ENCODE measurements at regions not wholly inside any gene's neighbourhood (a gene's known extent, or its start where the extent isn't known, plus 50 kb on each side); places are given as distances from the start of the nearest gene placed in this dataset.

DNA sequence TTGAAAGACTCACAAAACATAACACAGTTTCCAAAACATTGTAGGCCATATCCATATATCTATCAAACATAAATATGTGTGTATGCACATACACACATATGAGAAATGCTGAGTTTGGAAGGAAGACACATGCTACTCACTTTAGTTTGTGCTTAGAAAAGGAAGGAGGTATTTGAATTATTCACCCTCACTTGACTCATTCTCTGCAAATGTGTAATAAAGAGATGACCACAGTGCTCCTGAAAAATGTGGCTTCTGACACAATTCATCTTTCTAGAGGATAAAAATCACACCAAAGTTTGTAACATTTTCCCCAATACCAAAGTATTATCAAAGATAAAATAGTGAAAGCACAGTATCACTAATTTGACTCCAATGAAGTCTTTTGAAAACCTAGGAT is 950.1 kb downstream of the FAT4 start:
- no peaks in the 10 kb centered on the region for H3K4me1 ChIP-seq
- no peaks in the 10 kb centered on the region for H3K36me3 ChIP-seq
- intact Hi-C loops (cut with DNase I; ENCODE audit: low total_unique reads), result no loop called here
- TF ChIP-seq, protein P1, sequence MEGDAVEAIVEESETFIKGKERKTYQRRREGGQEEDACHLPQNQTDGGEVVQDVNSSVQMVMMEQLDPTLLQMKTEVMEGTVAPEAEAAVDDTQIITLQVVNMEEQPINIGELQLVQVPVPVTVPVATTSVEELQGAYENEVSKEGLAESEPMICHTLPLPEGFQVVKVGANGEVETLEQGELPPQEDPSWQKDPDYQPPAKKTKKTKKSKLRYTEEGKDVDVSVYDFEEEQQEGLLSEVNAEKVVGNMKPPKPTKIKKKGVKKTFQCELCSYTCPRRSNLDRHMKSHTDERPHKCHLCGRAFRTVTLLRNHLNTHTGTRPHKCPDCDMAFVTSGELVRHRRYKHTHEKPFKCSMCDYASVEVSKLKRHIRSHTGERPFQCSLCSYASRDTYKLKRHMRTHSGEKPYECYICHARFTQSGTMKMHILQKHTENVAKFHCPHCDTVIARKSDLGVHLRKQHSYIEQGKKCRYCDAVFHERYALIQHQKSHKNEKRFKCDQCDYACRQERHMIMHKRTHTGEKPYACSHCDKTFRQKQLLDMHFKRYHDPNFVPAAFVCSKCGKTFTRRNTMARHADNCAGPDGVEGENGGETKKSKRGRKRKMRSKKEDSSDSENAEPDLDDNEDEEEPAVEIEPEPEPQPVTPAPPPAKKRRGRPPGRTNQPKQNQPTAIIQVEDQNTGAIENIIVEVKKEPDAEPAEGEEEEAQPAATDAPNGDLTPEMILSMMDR (IDR thresholded peaks at IDR 0.05), result no peak
- H3K27ac ChIP-seq, result no peak overlapping the region
- H3K4me3 ChIP-seq, result no peak overlapping the region
- DNase-seq, result no peak
- H3K9me3 ChIP-seq, result no peaks in the 10 kb centered on the region
- H3K27me3 ChIP-seq, result no peaks in the 10 kb centered on the region

DNA sequence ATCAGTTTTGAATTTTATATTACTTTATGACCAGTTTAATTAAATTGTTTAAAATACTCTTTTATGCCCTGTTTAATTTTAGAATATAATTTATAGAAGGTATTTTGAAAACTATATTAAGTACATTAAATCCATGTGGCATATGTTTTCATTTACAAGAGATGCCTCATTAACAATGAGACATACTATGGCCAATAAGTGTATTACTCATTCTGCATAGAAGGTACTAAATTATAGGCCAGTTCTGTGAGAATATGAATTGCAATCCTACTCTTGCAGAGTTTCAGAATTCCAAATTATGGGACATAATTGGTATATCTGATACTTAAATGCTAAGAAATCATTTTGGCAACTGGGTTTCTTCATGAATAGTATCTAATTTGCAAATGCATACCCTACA is 951.1 kb downstream of the FAT4 start:
- no peak for DNase-seq
- intact Hi-C loops (cut with DNase I; ENCODE audit: low total_unique reads), result no loop called here
- Histone ChIP-seq H3K9me3 (no peaks in the 10 kb centered on the region), H3K36me3 (no peaks in the 10 kb centered on the region), H3K4me1 (no peaks in the 10 kb centered on the region), H3K4me3 (no peak overlapping the region), H3K27ac (no peak overlapping the region), H3K27me3 (no peaks in the 10 kb centered on the region)
- TF ChIP-seq, protein P1 (IDR thresholded peaks at IDR 0.05), result no peak

DNA sequence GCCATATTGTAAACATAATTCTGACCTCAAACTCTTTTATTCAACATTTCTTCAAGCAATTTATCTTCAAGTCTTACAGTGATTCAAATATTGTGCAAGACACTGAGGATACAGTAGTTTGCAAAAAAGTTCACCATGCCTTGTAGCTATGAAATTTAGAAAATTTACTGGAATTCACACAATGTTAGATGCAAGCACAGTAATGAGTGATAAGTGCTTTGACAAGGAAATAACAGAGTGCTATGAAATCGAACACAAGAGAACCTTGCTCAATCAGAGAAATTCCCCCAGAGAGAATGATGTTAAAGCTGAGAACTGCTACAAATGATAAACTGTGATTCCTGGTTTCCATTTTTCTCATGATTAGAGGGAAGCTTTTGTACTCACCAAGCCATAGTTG is 952.9 kb downstream of the FAT4 start:
- H3K4me1 ChIP-seq, result no peaks in the 10 kb centered on the region
- H3K4me3 ChIP-seq, result no peak overlapping the region
- no peaks in the 10 kb centered on the region for H3K9me3 ChIP-seq
- no peaks in the 10 kb centered on the region for H3K36me3 ChIP-seq
- intact Hi-C loops (cut with DNase I; ENCODE audit: low total_unique reads), result no loop called here
- H3K27ac ChIP-seq, result no peak overlapping the region
- no peaks in the 10 kb centered on the region for H3K27me3 ChIP-seq
- DNase-seq, result no peak
- TF ChIP-seq, protein P1 (IDR thresholded peaks at IDR 0.05), result no peak

DNA sequence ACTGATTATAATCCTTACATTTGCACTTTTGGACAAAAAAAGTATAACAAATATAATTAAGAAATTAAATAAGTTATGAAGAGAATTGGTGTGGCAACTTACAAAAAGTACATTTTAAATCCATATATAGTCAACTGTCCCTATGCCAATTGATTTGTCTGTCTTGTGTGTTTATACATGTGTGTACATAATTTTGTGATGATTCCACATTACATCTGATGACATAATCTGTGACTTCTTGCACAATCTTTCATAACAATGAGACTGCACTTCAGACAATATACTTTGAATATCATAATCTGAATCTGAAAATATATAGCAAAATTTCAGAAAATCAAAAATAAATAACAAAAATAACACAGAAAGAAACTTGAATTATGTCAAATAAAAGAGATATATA is 953.4 kb downstream of the FAT4 start:
- H3K27ac ChIP-seq, result no peak overlapping the region
- no peaks in the 10 kb centered on the region for H3K36me3 ChIP-seq
- TF ChIP-seq, protein P1 (IDR thresholded peaks at IDR 0.05), result no peak
- no peak overlapping the region for H3K4me3 ChIP-seq
- no peak for DNase-seq
- H3K4me1 ChIP-seq, result no peaks in the 10 kb centered on the region
- no peaks in the 10 kb centered on the region for H3K9me3 ChIP-seq
- intact Hi-C loops (cut with DNase I; ENCODE audit: low total_unique reads), result no loop called here
- no peaks in the 10 kb centered on the region for H3K27me3 ChIP-seq

DNA sequence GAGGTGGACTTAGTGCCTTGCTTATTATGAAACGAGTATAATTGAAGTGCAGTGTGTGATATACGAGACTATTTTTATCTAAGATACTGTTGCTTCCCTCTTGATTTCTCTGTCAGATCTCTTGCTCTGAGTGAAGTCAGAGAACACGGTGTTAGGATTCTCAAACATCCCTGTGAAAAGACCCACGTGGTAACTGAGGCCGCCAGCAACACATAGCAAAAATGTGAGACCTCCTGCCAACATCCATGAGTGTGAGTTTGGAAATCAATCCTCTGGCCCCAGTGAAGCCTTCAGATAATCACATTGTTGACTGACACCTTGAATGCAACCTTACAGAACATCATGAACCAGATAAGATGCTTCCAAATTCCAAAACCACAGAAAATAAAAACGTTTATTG is 954.4 kb downstream of the FAT4 start:
- H3K4me3 ChIP-seq, result no peak overlapping the region
- no peaks in the 10 kb centered on the region for H3K27me3 ChIP-seq
- no peaks in the 10 kb centered on the region for H3K36me3 ChIP-seq
- TF ChIP-seq, protein P1 (IDR thresholded peaks at IDR 0.05), result no peak
- no peaks in the 10 kb centered on the region for H3K9me3 ChIP-seq
- H3K4me1 ChIP-seq, result no peaks in the 10 kb centered on the region
- no peak overlapping the region for H3K27ac ChIP-seq
- intact Hi-C loops (cut with DNase I; ENCODE audit: low total_unique reads), result no loop called here
- peak in 1 of 2 donors; percentile 39 for DNase-seq

DNA sequence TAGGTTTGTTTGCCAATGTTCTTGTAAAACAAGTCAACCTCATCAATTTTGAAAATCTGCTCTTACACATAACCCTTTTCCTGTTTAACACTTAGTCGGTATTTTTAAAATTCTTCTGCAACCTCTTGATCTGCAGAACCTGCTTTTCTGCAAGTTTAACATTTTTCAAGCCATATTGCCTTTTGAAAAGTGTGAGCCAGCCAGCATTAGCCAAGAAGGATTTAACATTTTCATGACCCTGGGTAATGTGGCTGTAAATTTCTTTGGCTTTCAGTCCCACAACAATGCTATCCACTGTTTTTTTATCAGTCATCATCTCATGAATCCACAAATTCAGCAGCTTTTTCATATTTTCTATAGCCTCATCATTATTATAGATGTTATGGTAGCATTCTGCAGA is 956.5 kb downstream of the FAT4 start:
- intact Hi-C loops (cut with DNase I; ENCODE audit: low total_unique reads), result no loop called here
- TF ChIP-seq, protein P1 (IDR thresholded peaks at IDR 0.05), result no peak

More for the DNA sequence above, 956.5 kb downstream of the FAT4 start:
- Histone ChIP-seq H3K4me3 (no peak overlapping the region), H3K27me3 (no peaks in the 10 kb centered on the region), H3K36me3 (no peaks in the 10 kb centered on the region), H3K27ac (no peak overlapping the region), H3K9me3 (no peaks in the 10 kb centered on the region), H3K4me1 (no peaks in the 10 kb centered on the region)
- no peak for DNase-seq
